Hepatocyte (in vitro differentiated cells): ENCODE measurements at regions not wholly inside any gene's neighbourhood (a gene's known extent, or its start where the extent isn't known, plus 50 kb on each side); places are given as distances from the start of the nearest gene placed in this dataset.

Experiments used
- DNase-seq: peaks from one replicate; pipeline ENCODE4 v3.0.0-alpha.2; 2016; ENCODE audit warnings: low spot score
- H2AFZ ChIP-seq: fragments of 200-600 bp; sonication (generic); 2 replicates; pipeline ENCODE4 v1.6.0; 2016; ENCODE audit warnings: antibody characterized with exemption, mild to moderate bottlenecking
- H3K27ac ChIP-seq: fragments of 200-600 bp; sonication (generic); 2 replicates; pipeline ENCODE4 v1.5.1; 2016; ENCODE audit warnings: mild to moderate bottlenecking
- H3K27me3 ChIP-seq: fragments of 200-600 bp; sonication (generic); 2 replicates; pipeline ENCODE4 v1.6.1; 2016
- H3K36me3 ChIP-seq: fragments of 200-600 bp; sonication (generic); replicated peaks from 2 replicates; pipeline ENCODE4 v1.5.1; 2016; ENCODE audit warnings: low read depth; ENCODE audit not compliant: insufficient read depth
- H3K4me1 ChIP-seq: fragments of 200-600 bp; sonication (generic); 2 replicates; pipeline ENCODE4 v1.5.1; 2016; ENCODE audit warnings: mild to moderate bottlenecking, moderate library complexity; ENCODE audit not compliant: insufficient read depth
- H3K4me2 ChIP-seq: fragments of 200-600 bp; sonication (generic); 2 replicates; pipeline ENCODE4 v1.6.0; 2016
- H3K4me3 ChIP-seq: fragments of 200-600 bp; sonication (generic); 2 replicates; pipeline ENCODE4 v1.5.1; 2016; ENCODE audit warnings: mild to moderate bottlenecking
- H3K79me2 ChIP-seq: fragments of 200-600 bp; sonication (generic); 2 replicates; pipeline ENCODE4 v1.6.0; 2017; ENCODE audit warnings: mild to moderate bottlenecking
- H3K9me2 ChIP-seq: fragments of 200-600 bp; sonication (generic); replicated peaks from 2 replicates; pipeline ENCODE4 v1.6.0; 2017; ENCODE audit warnings: mild to moderate bottlenecking; ENCODE audit not compliant: insufficient read depth
- H3K9me3 ChIP-seq: fragments of 200-600 bp; sonication (generic); 2 replicates; pipeline ENCODE4 v1.5.1; 2016; ENCODE audit warnings: low read depth, mild to moderate bottlenecking
- H4K20me1 ChIP-seq: fragments of 200-600 bp; sonication (generic); 2 replicates; pipeline ENCODE4 v1.6.0; 2016; ENCODE audit warnings: mild to moderate bottlenecking; ENCODE audit not compliant: insufficient read depth, poor library complexity, severe bottlenecking
- CTCF ChIP-seq: fragments of 200-600 bp; sonication (generic); IDR thresholded peaks from 2 replicates; pipeline ENCODE4 v1.5.1; 2016; ENCODE audit warnings: antibody characterized with exemption, mild to moderate bottlenecking; ENCODE audit not compliant: poor library complexity
- EZH2 ChIP-seq: fragments of 200-600 bp; sonication (generic); IDR thresholded peaks from 2 replicates; pipeline ENCODE4 v1.6.1; 2016; ENCODE audit warnings: antibody characterized with exemption, mild to moderate bottlenecking, borderline replicate concordance
- EZH2phosphoT487 ChIP-seq: fragments of 200-600 bp; sonication (generic); IDR thresholded peaks from one replicate; pipeline ENCODE4 v1.6.1; 2018; ENCODE audit warnings: antibody characterized with exemption, mild to moderate bottlenecking, low read depth, moderate library complexity; ENCODE audit not compliant: unreplicated experiment, severe bottlenecking
- WGBS: methylation state at CpG from one replicate; pipeline ENCODE4 v1.1.6; 2016; ENCODE audit warnings: low lambda C conversion rate; ENCODE audit errors: missing lambda C conversion rate; 5-methylcytosine and 5-hydroxymethylcytosine counted together

- TF ChIP-seq EZH2phosphoT487 (no peak), EZH2 (no peak), CTCF (no peak)
Measured at GRCh38 chr11:29876192-29876591, 140.6 kb downstream of the KCNA4 start.

GRCh38 chr11:29847219-29847618 is 169.6 kb downstream of the KCNA4 start:
- Histone ChIP-seq H3K27ac (no peak overlapping the region), H4K20me1 (no peaks in the 10 kb centered on the region), H3K9me3 (no peaks in the 10 kb centered on the region), H3K4me1 (no peaks in the 10 kb centered on the region), H3K9me2 (no peaks in the 10 kb centered on the region), H3K36me3 (no peaks in the 10 kb centered on the region), H2AFZ (no peak overlapping the region), H3K4me2 (no peak overlapping the region), H3K27me3 (no peaks in the 10 kb centered on the region), H3K79me2 (no peaks in the 10 kb centered on the region), H3K4me3 (no peak overlapping the region)
- DNase-seq: no peak
- TF ChIP-seq CTCF (no peak), EZH2 (no peak), EZH2phosphoT487 (no peak)
- 89% methylated on average over 1 of the region's 1 CpG for WGBS

More at GRCh38 chr11:29876192-29876591, 140.6 kb downstream of the KCNA4 start:
- Histone ChIP-seq H2AFZ (no peak overlapping the region), H3K9me2 (no peaks in the 10 kb centered on the region), H3K27me3 (no peaks in the 10 kb centered on the region), H3K9me3 (no peaks in the 10 kb centered on the region), H4K20me1 (no peaks in the 10 kb centered on the region), H3K36me3 (no peaks in the 10 kb centered on the region), H3K4me3 (no peak overlapping the region), H3K79me2 (no peaks in the 10 kb centered on the region), H3K4me1 (no peaks in the 10 kb centered on the region), H3K4me2 (no peak overlapping the region), H3K27ac (no peak overlapping the region)
- DNase-seq: no peak
- WGBS: 83% methylated on average over 1 of the region's 1 CpG

- H3K4me1 ChIP-seq: no peaks in the 10 kb centered on the region
- no peak overlapping the region for H3K27ac ChIP-seq
- no peaks in the 10 kb centered on the region for H4K20me1 ChIP-seq
- H3K36me3 ChIP-seq: no peaks in the 10 kb centered on the region
- H3K4me2 ChIP-seq: no peak overlapping the region
- no peaks in the 10 kb centered on the region for H3K9me2 ChIP-seq
- TF ChIP-seq EZH2phosphoT487: no peak
- TF ChIP-seq CTCF: peak; percentile 30
- 54% methylated on average over 3 of the region's 3 CpGs for WGBS
- no peak overlapping the region for H3K4me3 ChIP-seq
- H3K9me3 ChIP-seq: no peaks in the 10 kb centered on the region
- H2AFZ ChIP-seq: no peak overlapping the region
- H3K79me2 ChIP-seq: no peaks in the 10 kb centered on the region
- no peak for DNase-seq
- H3K27me3 ChIP-seq: no peaks in the 10 kb centered on the region
Measured at GRCh38 chr11:29844701-29845379, 172.0 kb downstream of the KCNA4 start.
